MM.1S (cell line): ENCODE measurements at regions not wholly inside any gene's neighbourhood (a gene's known extent, or its start where the extent isn't known, plus 50 kb on each side); places are given as distances from the start of the nearest gene placed in this dataset.

Source experiments
- DNase-seq: peaks from one replicate; pipeline ENCODE4 v3.0.0-alpha.2; 2015
- H2AFZ ChIP-seq: fragments of 300-600 bp; sonication (generic); 2 replicates; pipeline ENCODE4 v1.6.0; 2016; ENCODE audit warnings: antibody characterized with exemption, low read length
- H3F3A ChIP-seq: fragments of 300-600 bp; sonication (generic); 2 replicates; pipeline ENCODE4 v1.6.1; 2016; ENCODE audit warnings: mild to moderate bottlenecking, antibody characterized with exemption, low read length, moderate library complexity, mixed read lengths; ENCODE audit not compliant: insufficient read depth
- H3K27ac ChIP-seq: fragments of 300-600 bp; sonication (generic); 2 replicates; pipeline ENCODE4 v1.5.1; 2016; ENCODE audit warnings: mild to moderate bottlenecking, low read length
- H3K27me3 ChIP-seq: fragments of 300-600 bp; sonication (generic); replicated peaks from 2 replicates; pipeline ENCODE4 v1.6.0; 2016; ENCODE audit warnings: low read length; ENCODE audit not compliant: insufficient read depth
- H3K36me3 ChIP-seq: fragments of 300-600 bp; sonication (generic); replicated peaks from 2 replicates; pipeline ENCODE4 v1.6.1; 2016; ENCODE audit warnings: mild to moderate bottlenecking, low read length, mixed read lengths; ENCODE audit not compliant: insufficient read depth
- H3K4me1 ChIP-seq: fragments of 300-600 bp; sonication (generic); 2 replicates; pipeline ENCODE4 v1.6.1; 2016; ENCODE audit warnings: low read length, mixed read lengths
- H3K4me2 ChIP-seq: fragments of 300-600 bp; sonication (generic); 2 replicates; pipeline ENCODE4 v1.6.0; 2016; ENCODE audit warnings: low read depth, low read length
- H3K4me3 ChIP-seq: fragments of 300-600 bp; sonication (generic); 2 replicates; pipeline ENCODE4 v1.5.1; 2016; ENCODE audit warnings: low read length, mixed read lengths
- H3K79me2 ChIP-seq: fragments of 300-600 bp; sonication (generic); 2 replicates; pipeline ENCODE4 v1.6.1; 2016; ENCODE audit warnings: mixed run types, low read length, mixed read lengths
- H3K9ac ChIP-seq: fragments of 300-600 bp; sonication (generic); 2 replicates; pipeline ENCODE4 v1.6.1; 2016; ENCODE audit warnings: low read length, mixed read lengths
- H3K9me2 ChIP-seq: fragments of 300-600 bp; sonication (generic); replicated peaks from 2 replicates; pipeline ENCODE4 v1.6.1; 2016; ENCODE audit warnings: mild to moderate bottlenecking, low read length, mixed read lengths; ENCODE audit not compliant: insufficient read depth
- H3K9me3 ChIP-seq: fragments of 300-600 bp; sonication (generic); replicated peaks from 2 replicates; pipeline ENCODE4 v1.6.1; 2016; ENCODE audit warnings: mild to moderate bottlenecking, low read length, mixed read lengths; ENCODE audit not compliant: insufficient read depth
- H4K20me1 ChIP-seq: fragments of 300-600 bp; sonication (generic); 2 replicates; pipeline ENCODE4 v1.6.1; 2016; ENCODE audit warnings: mild to moderate bottlenecking, low read length, moderate library complexity, mixed read lengths; ENCODE audit not compliant: insufficient read depth
- CTCF ChIP-seq: fragments of 300-600 bp; sonication (generic); IDR thresholded peaks from 2 replicates; pipeline ENCODE4 v1.5.1; 2016; ENCODE audit warnings: antibody characterized with exemption, low read length, mixed read lengths
- EZH2 ChIP-seq: fragments of 300-600 bp; sonication (generic); optimal IDR thresholded peaks from 2 replicates; pipeline ENCODE3; 2017; ENCODE audit warnings: low read depth, mild to moderate bottlenecking, antibody characterized with exemption, low read length, mixed read lengths
- EZH2phosphoT487 ChIP-seq: fragments of 300-600 bp; sonication (generic); IDR thresholded peaks from 2 replicates; pipeline ENCODE4 v1.6.1; 2018; ENCODE audit warnings: antibody characterized with exemption, low read length

- no peak for DNase-seq
- no peaks in the 10 kb centered on the region for H3K4me1 ChIP-seq
- no peak overlapping the region for H3K4me2 ChIP-seq
- H3K36me3 ChIP-seq, result no peaks in the 10 kb centered on the region
- peaks cover 45% of the 10 kb centered on the region for H3K27me3 ChIP-seq
- H3K27ac ChIP-seq, result no peak overlapping the region
- no peak overlapping the region for H3K9ac ChIP-seq
- H3K79me2 ChIP-seq, result no peaks in the 10 kb centered on the region
- H3F3A ChIP-seq, result no peaks in the 10 kb centered on the region
- H4K20me1 ChIP-seq, result no peaks in the 10 kb centered on the region
- H3K9me2 ChIP-seq, result no peaks in the 10 kb centered on the region
- TF ChIP-seq EZH2, result no peak
- H3K9me3 ChIP-seq, result no peaks in the 10 kb centered on the region
- no peak overlapping the region for H2AFZ ChIP-seq
- no peak overlapping the region for H3K4me3 ChIP-seq
Observed at GRCh38 chr12:3366451-3367110, 124.4 kb upstream of the PRMT8 start.

- Histone ChIP-seq H3K27me3 (peaks cover 45% of the 10 kb centered on the region), H3K4me2 (no peak overlapping the region), H3K4me1 (no peaks in the 10 kb centered on the region), H3K27ac (no peak overlapping the region), H3K9me2 (no peaks in the 10 kb centered on the region), H3F3A (no peaks in the 10 kb centered on the region), H3K9me3 (no peaks in the 10 kb centered on the region), H3K9ac (no peak overlapping the region), H3K36me3 (no peaks in the 10 kb centered on the region), H3K4me3 (no peak overlapping the region), H4K20me1 (no peaks in the 10 kb centered on the region), H2AFZ (no peak overlapping the region), H3K79me2 (no peaks in the 10 kb centered on the region)
- no peak for TF ChIP-seq EZH2
- TF ChIP-seq EZH2phosphoT487, result no peak
- no peak for TF ChIP-seq CTCF
- no peak for DNase-seq
Observed at GRCh38 chr12:3367750-3368444, 123.1 kb upstream of the PRMT8 start.

GRCh38 chr12:3371018-3371417 is 120.0 kb upstream of the PRMT8 start:
- no peak for DNase-seq
- no peak overlapping the region for H3K27ac ChIP-seq
- H2AFZ ChIP-seq, result no peak overlapping the region
- no peaks in the 10 kb centered on the region for H3K9me3 ChIP-seq
- H3K4me3 ChIP-seq, result no peak overlapping the region
- H3K4me2 ChIP-seq, result no peak overlapping the region
- no peaks in the 10 kb centered on the region for H4K20me1 ChIP-seq
- H3K36me3 ChIP-seq, result no peaks in the 10 kb centered on the region
- H3K4me1 ChIP-seq, result no peaks in the 10 kb centered on the region
- no peaks in the 10 kb centered on the region for H3F3A ChIP-seq
- no peaks in the 10 kb centered on the region for H3K9me2 ChIP-seq
- no peaks in the 10 kb centered on the region for H3K79me2 ChIP-seq
- no peak for TF ChIP-seq EZH2
- no peak for TF ChIP-seq CTCF
- no peak for TF ChIP-seq EZH2phosphoT487
- no peak overlapping the region for H3K9ac ChIP-seq
- peaks cover 31% of the 10 kb centered on the region for H3K27me3 ChIP-seq

- no peak for DNase-seq
- TF ChIP-seq CTCF (no peak), EZH2phosphoT487 (no peak), EZH2 (no peak)
- H2AFZ ChIP-seq, result no peak overlapping the region
- no peaks in the 10 kb centered on the region for H3K9me2 ChIP-seq
- no peaks in the 10 kb centered on the region for H3K4me1 ChIP-seq
- no peak overlapping the region for H3K9ac ChIP-seq
- no peaks in the 10 kb centered on the region for H3F3A ChIP-seq
- H3K36me3 ChIP-seq, result no peaks in the 10 kb centered on the region
- no peaks in the 10 kb centered on the region for H3K79me2 ChIP-seq
- no peaks in the 10 kb centered on the region for H4K20me1 ChIP-seq
- no peak overlapping the region for H3K4me2 ChIP-seq
- no peak overlapping the region for H3K27ac ChIP-seq
- H3K4me3 ChIP-seq, result no peak overlapping the region
- H3K9me3 ChIP-seq, result no peaks in the 10 kb centered on the region
- H3K27me3 ChIP-seq, result peaks cover 7% of the 10 kb centered on the region; the same call in 1 of the 2 replicates
Observed at GRCh38 chr12:3375326-3375725, 115.7 kb upstream of the PRMT8 start.
